ENCODE measurements at regions not wholly inside any gene's neighbourhood (a gene's known extent, or its start where the extent isn't known, plus 50 kb on each side); places are given as distances from the start of the nearest gene placed in this dataset.
A peak's percentile ranks its signal among the peaks of the same experiment; 100 is the strongest.

GRCh38 chr3:152719264-152719663 lies 115.7 kb upstream of the P2RY1 start:
- peak; percentile 11 for DNase-seq

- DNase-seq: no peak
Observed at GRCh38 chr3:152720951-152721718, 113.8 kb upstream of the P2RY1 start.

GRCh38 chr3:152724270-152724669 lies 110.7 kb upstream of the P2RY1 start:
- no peak for DNase-seq

- DNase-seq: peak; percentile 78
Observed at GRCh38 chr3:152728231-152728980, 106.5 kb upstream of the P2RY1 start.

GRCh38 chr3:152729906-152730305 lies 105.0 kb upstream of the P2RY1 start:
- DNase-seq: no peak

GRCh38 chr3:152731511-152731910 lies 103.4 kb upstream of the P2RY1 start:
- DNase-seq: no peak

- no peak for DNase-seq
Observed at GRCh38 chr3:152733584-152734119, 101.3 kb upstream of the P2RY1 start.

- no peak for DNase-seq
Observed at GRCh38 chr3:152737021-152737908, 97.7 kb upstream of the P2RY1 start.

GRCh38 chr3:152738656-152739055 lies 96.3 kb upstream of the P2RY1 start:
- DNase-seq: peak; percentile 4

GRCh38 chr3:152742368-152743347 lies 92.3 kb upstream of the P2RY1 start:
- DNase-seq: no peak

GRCh38 chr3:152745646-152746045 lies 89.3 kb upstream of the P2RY1 start:
- DNase-seq: no peak

- no peak for DNase-seq
Observed at GRCh38 chr3:152754303-152754702, 80.6 kb upstream of the P2RY1 start.

GRCh38 chr3:152756807-152757206 lies 78.1 kb upstream of the P2RY1 start:
- no peak for DNase-seq

GRCh38 chr3:152760024-152760563 lies 74.8 kb upstream of the P2RY1 start:
- DNase-seq: no peak

GRCh38 chr3:152760591-152760990 lies 74.3 kb upstream of the P2RY1 start:
- no peak for DNase-seq

- no peak for DNase-seq
Observed at GRCh38 chr3:152768478-152768877, 66.5 kb upstream of the P2RY1 start.

- no peak for DNase-seq
Observed at GRCh38 chr3:152769523-152769922, 65.4 kb upstream of the P2RY1 start.

GRCh38 chr3:152770296-152770695 lies 64.6 kb upstream of the P2RY1 start:
- no peak for DNase-seq

- no peak for DNase-seq
Observed at GRCh38 chr3:152771120-152771519, 63.8 kb upstream of the P2RY1 start.

- no peak for DNase-seq
Observed at GRCh38 chr3:152772674-152773225, 62.2 kb upstream of the P2RY1 start.

- no peak for DNase-seq
Observed at GRCh38 chr3:152773633-152774032, 61.3 kb upstream of the P2RY1 start.

All from skin of body (tissue), 1 donor.